K562 (cell line): ENCODE measurements at regions not wholly inside any gene's neighbourhood (a gene's known extent, or its start where the extent isn't known, plus 50 kb on each side); places are given as distances from the start of the nearest gene placed in this dataset.

Experiments used
- BACH1 ChIP-seq: fragments of 200-800 bp; sonication (Bioruptor generic); IDR thresholded peaks from 2 replicates; pipeline ENCODE4 v1.6.1; 2016; ENCODE audit warnings: missing genetic modification characterization, missing compliant biosample characterization
- CBFB ChIP-seq: sonication (generic); formaldehyde crosslinking; IDR thresholded peaks from 2 replicates; pipeline ENCODE4 v1.4.0; 2020; ENCODE audit warnings: mild to moderate bottlenecking, missing genetic modification reagents
- CTCF ChIP-seq, 3 experiments: IDR thresholded peaks in 2 of 3; conservative IDR thresholded peaks in 1 of 3; 2 replicates each; pipeline ENCODE4 v1.5.1; 2011 to 2012; ENCODE audit warnings: low read length in 3 of 3, mild to moderate bottlenecking in 3 of 3, control low read depth in 2 of 3, improper control_type of control experiment in 1 of 3, inconsistent platforms in 1 of 3, low read depth in 1 of 3, mixed read lengths in 1 of 3, moderate library complexity in 1 of 3; ENCODE audit not compliant: insufficient read depth in 2 of 3
- GTF2F1 ChIP-seq: IDR thresholded peaks from 2 replicates; pipeline ENCODE4 v1.6.1; 2011; ENCODE audit warnings: low read depth, low read length, improper control_type of control experiment
- JUN ChIP-seq, 2 experiments: sonication (generic) in 1 of 2; formaldehyde crosslinking in 1 of 2; IDR thresholded peaks; 2 replicates each; pipeline versions ENCODE4 v1.6.1 to v1.8.0; 2012 to 2022; ENCODE audit warnings: borderline replicate concordance in 2 of 2, mild to moderate bottlenecking in 2 of 2, improper control_type of control experiment in 1 of 2, low read depth in 1 of 2, low read length in 1 of 2, missing genetic modification reagents in 1 of 2
- MGA ChIP-seq: fragments of 450-650 bp; IDR thresholded peaks from 2 replicates; pipeline ENCODE4 v1.6.1; 2016; ENCODE audit warnings: mild to moderate bottlenecking, moderate library complexity
- PHF21A ChIP-seq: fragments of 450-650 bp; IDR thresholded peaks from 2 replicates; pipeline ENCODE4 v1.6.1; 2017; ENCODE audit warnings: low read depth, borderline replicate concordance
- U2AF1 ChIP-seq: fragments of 200-400 bp; formaldehyde crosslinking; optimal IDR thresholded peaks from 2 replicates; pipeline ENCODE3; 2017; ENCODE audit warnings: mild to moderate bottlenecking, low read depth, low read length, moderate library complexity
- ZBTB7A ChIP-seq: IDR thresholded peaks from 2 replicates; pipeline ENCODE4 v1.6.1; 2011; ENCODE audit warnings: low read depth, mild to moderate bottlenecking, low read length, moderate library complexity, borderline replicate concordance; ENCODE audit not compliant: control insufficient read depth
- ZHX1 ChIP-seq: fragments of 150-350 bp; conservative IDR thresholded peaks from 2 replicates; pipeline ENCODE4 v1.6.1; 2014; ENCODE audit warnings: low read length
- ZNF668 ChIP-seq: fragments of 250-450 bp; sonication (Bioruptor Pico); IDR thresholded peaks from 2 replicates; pipeline ENCODE4 v1.8.0; 2022; ENCODE audit warnings: mild to moderate bottlenecking, inconsistent platforms

- TF ChIP-seq CTCF (IDR thresholded peaks at IDR 0.05 in 2 of 3, conservative IDR thresholded peaks at IDR 0.05 in 1 of 3; ENCODE audit: insufficient read depth in 2 of 3, low read depth in 1 of 3, low read length in 3 of 3) (no peak), ZHX1 (no peak), PHF21A (no peak), MGA (no peak), BACH1 (tag) (no peak), U2AF1 (no peak), ZBTB7A (no peak), CBFB (CRISPR knock-in tag) (no peak), GTF2F1 (no peak), ZNF668 (CRISPR knock-in tag) (no peak), JUN (IDR thresholded peaks at IDR 0.05; ENCODE audit: borderline replicate concordance, low read depth, low read length) (no peak), JUN (CRISPR knock-in tag; IDR thresholded peaks at IDR 0.05; ENCODE audit: borderline replicate concordance) (no peak)
Observed at GRCh38 chr6:77124604-77125003, 338.7 kb downstream of the HTR1B start.
